ENCODE measurements at regions not wholly inside any gene's neighbourhood (a gene's known extent, or its start where the extent isn't known, plus 50 kb on each side); places are given as distances from the start of the nearest gene placed in this dataset.
A peak's percentile ranks its signal among the peaks of the same experiment; 100 is the strongest.

- Histone ChIP-seq H2AFZ (ENCODE audit: low read depth, low read length) (no peak overlapping the region), H3K9ac (replicated peaks; ENCODE audit: extremely low read depth, insufficient read depth, low read length) (no peak overlapping the region), H3K4me1 (ENCODE audit: control insufficient read depth, extremely low read depth, insufficient read depth, low read length) (peaks cover 2% of the 10 kb centered on the region), H3K27me3 (ENCODE audit: control insufficient read depth in 2 of 2, insufficient read depth in 2 of 2, low read length in 2 of 2) (no peaks in the 10 kb centered on the region), H3K9me3 (replicated peaks; ENCODE audit: control insufficient read depth, insufficient read depth, low read length) (no peaks in the 10 kb centered on the region), H3K27ac (ENCODE audit: insufficient read depth, low read depth, low read length) (no peak overlapping the region), H3K4me3 (replicated peaks in 1 of 3; ENCODE audit: insufficient read depth in 1 of 3, low read depth in 1 of 3, low read length in 3 of 3) (no peak overlapping the region), H3K79me2 (ENCODE audit: control insufficient read depth, insufficient read depth, low read length) (no peaks in the 10 kb centered on the region), H4K20me1 (replicated peaks; ENCODE audit: control insufficient read depth, extremely low read depth, insufficient read depth, low read length) (no peaks in the 10 kb centered on the region), H3K36me3 (ENCODE audit: control insufficient read depth in 2 of 2, extremely low read depth in 1 of 2, insufficient read depth in 2 of 2, low read length in 2 of 2) (no peaks in the 10 kb centered on the region), H3K4me2 (ENCODE audit: insufficient read depth, low read length) (no peak overlapping the region), H3K9me1 (replicated peaks; ENCODE audit: control insufficient read depth, extremely low read depth, insufficient read depth, low read length) (no peaks in the 10 kb centered on the region)
- CTCF ChIA-PET, result interaction anchor here (0.8 kb wide), 1 partner anchor 9 kb away, joined by 4 read pairs; no protein-coding TSS in a partner anchor
- peak; percentile 60 for TF ChIP-seq FOS (IDR thresholded peaks at IDR 0.05; ENCODE audit: borderline replicate concordance, insufficient read depth, low read length)
- TF ChIP-seq EZH2 (IDR thresholded peaks at IDR 0.05; ENCODE audit: borderline replicate concordance, low read depth, low read length, severe bottlenecking), result no peak
- no peak for TF ChIP-seq POLR2A (IDR thresholded peaks at IDR 0.05; ENCODE audit: low read depth, low read length)
- no peak for TF ChIP-seq POLR2AphosphoS5 (IDR thresholded peaks at IDR 0.05; ENCODE audit: insufficient read depth, low read depth, low read length)
- peak; percentile 30 for DNase-seq (ENCODE audit: low read depth, low spot score)
- FAIRE-seq, result peak; percentile 62
- no TSS peak for BruUV-seq (replicated peaks)
- POLR2A ChIA-PET, result interaction anchor here (0.6 kb wide), 1 partner anchor 35 kb away, joined by 4 read pairs; no protein-coding TSS in a partner anchor
- dilution Hi-C loops (cut with MboI; ENCODE audit: extremely low pct_ligation_motif_present, low sequenced_read_pairs) (no loop called here), intact Hi-C loops (cut with micrococcal nuclease) (no loop called here)
These were observed 272.2 kb downstream of the C1D start for GRCh38 chr2:67790622-67791021.

GRCh38 chr2:67792191-67792590 is 270.6 kb downstream of the C1D start:
- Histone ChIP-seq H3K27me3 (ENCODE audit: control insufficient read depth in 2 of 2, insufficient read depth in 2 of 2, low read length in 2 of 2) (no peaks in the 10 kb centered on the region), H3K9me3 (replicated peaks; ENCODE audit: control insufficient read depth, insufficient read depth, low read length) (no peaks in the 10 kb centered on the region), H3K27ac (ENCODE audit: insufficient read depth, low read depth, low read length) (no peak overlapping the region), H3K9me1 (replicated peaks; ENCODE audit: control insufficient read depth, extremely low read depth, insufficient read depth, low read length) (no peaks in the 10 kb centered on the region), H3K79me2 (ENCODE audit: control insufficient read depth, insufficient read depth, low read length) (no peaks in the 10 kb centered on the region), H4K20me1 (replicated peaks; ENCODE audit: control insufficient read depth, extremely low read depth, insufficient read depth, low read length) (no peaks in the 10 kb centered on the region), H2AFZ (ENCODE audit: low read depth, low read length) (no peak overlapping the region), H3K9ac (replicated peaks; ENCODE audit: extremely low read depth, insufficient read depth, low read length) (no peak overlapping the region), H3K4me3 (replicated peaks in 1 of 3; ENCODE audit: insufficient read depth in 1 of 3, low read depth in 1 of 3, low read length in 3 of 3) (no peak overlapping the region), H3K36me3 (ENCODE audit: control insufficient read depth in 2 of 2, extremely low read depth in 1 of 2, insufficient read depth in 2 of 2, low read length in 2 of 2) (no peaks in the 10 kb centered on the region), H3K4me2 (ENCODE audit: insufficient read depth, low read length) (no peak overlapping the region), H3K4me1 (ENCODE audit: control insufficient read depth, extremely low read depth, insufficient read depth, low read length) (peaks cover 2% of the 10 kb centered on the region)
- no peak for FAIRE-seq
- no TSS peak for BruUV-seq (replicated peaks)
- dilution Hi-C loops (cut with MboI; ENCODE audit: extremely low pct_ligation_motif_present, low sequenced_read_pairs) (no loop called here), intact Hi-C loops (cut with micrococcal nuclease) (loop anchor here (2.0 kb wide), 1 partner anchor 15 kb away; no protein-coding TSS in a partner anchor)
- ChIA-PET POLR2A (no interaction called here), CTCF (interaction anchor here (0.6 kb wide), 1 partner anchor 29 kb away, joined by 3 read pairs; no protein-coding TSS in a partner anchor)
- no peak for TF ChIP-seq JUN (IDR thresholded peaks at IDR 0.05; ENCODE audit: borderline replicate concordance, insufficient read depth, insufficient read length, low read depth)
- TF ChIP-seq MAX (IDR thresholded peaks at IDR 0.05; ENCODE audit: insufficient read depth, insufficient read length), result no peak
- no peak for TF ChIP-seq EZH2 (IDR thresholded peaks at IDR 0.05; ENCODE audit: borderline replicate concordance, low read depth, low read length, severe bottlenecking)
- TF ChIP-seq FOS (IDR thresholded peaks at IDR 0.05; ENCODE audit: borderline replicate concordance, insufficient read depth, low read length), result no peak
- no peak for DNase-seq (ENCODE audit: low read depth, low spot score)
